DMS53 (cell line): ENCODE measurements at regions not wholly inside any gene's neighbourhood (a gene's known extent, or its start where the extent isn't known, plus 50 kb on each side); places are given as distances from the start of the nearest gene placed in this dataset.

Experiments
- DNase-seq: peaks from one replicate; lab custom pipeline; 2025; lab: John Stamatoyannopoulos, UW

- no peak for DNase-seq
Observed at GRCh38 chr5:34447424-34447823, 208.7 kb upstream of the RAI14 start.

GRCh38 chr5:34449639-34450038 lies 206.5 kb upstream of the RAI14 start:
- DNase-seq = no peak

- DNase-seq = no peak
Observed at GRCh38 chr5:34450338-34450737, 205.8 kb upstream of the RAI14 start.

GRCh38 chr5:34452170-34452828 lies 203.8 kb upstream of the RAI14 start:
- DNase-seq = peak; percentile 73

GRCh38 chr5:34455098-34455497 lies 201.0 kb upstream of the RAI14 start:
- DNase-seq = no peak

- DNase-seq = peak; percentile 48
Observed at GRCh38 chr5:34459908-34460307, 196.2 kb upstream of the RAI14 start.

- DNase-seq = no peak
Observed at GRCh38 chr5:34460496-34460895, 195.6 kb upstream of the RAI14 start.

GRCh38 chr5:34464829-34465228 lies 191.3 kb upstream of the RAI14 start:
- DNase-seq = peak; percentile 43

GRCh38 chr5:34465301-34465700 lies 190.8 kb upstream of the RAI14 start:
- DNase-seq = peak; percentile 84

- DNase-seq = peak; percentile 91
Observed at GRCh38 chr5:34466519-34467388, 189.4 kb upstream of the RAI14 start.

GRCh38 chr5:34467436-34467835 lies 188.7 kb upstream of the RAI14 start:
- DNase-seq = peak; percentile 28

GRCh38 chr5:34467984-34468383 lies 188.1 kb upstream of the RAI14 start:
- peak; percentile 6 for DNase-seq

- peak; percentile 42 for DNase-seq
Observed at GRCh38 chr5:34469971-34470370, 186.2 kb upstream of the RAI14 start.

GRCh38 chr5:34474573-34475021 lies 181.5 kb upstream of the RAI14 start:
- DNase-seq = peak; percentile 64

GRCh38 chr5:34475249-34475966 lies 180.7 kb upstream of the RAI14 start:
- DNase-seq = no peak

- DNase-seq = no peak
Observed at GRCh38 chr5:34476941-34477565, 179.1 kb upstream of the RAI14 start.

- DNase-seq = no peak
Observed at GRCh38 chr5:34480810-34481528, 175.2 kb upstream of the RAI14 start.

GRCh38 chr5:34483442-34484033 lies 172.6 kb upstream of the RAI14 start:
- peak; percentile 9 for DNase-seq

GRCh38 chr5:34484216-34484920 lies 171.8 kb upstream of the RAI14 start:
- peak; percentile 62 for DNase-seq

GRCh38 chr5:34485768-34486030 lies 170.4 kb upstream of the RAI14 start:
- no peak for DNase-seq
